ENCODE measurements at regions not wholly inside any gene's neighbourhood (a gene's known extent, or its start where the extent isn't known, plus 50 kb on each side); places are given as distances from the start of the nearest gene placed in this dataset.
"Not testable (repeated sequence)": the region's sequence is repeated elsewhere in the genome, so short reads cannot be mapped to it uniquely, and the experiment has no call there.

- intact Hi-C loops (cut with DNase I) = no loop called here
- DNase-seq (ENCODE audit: extremely low spot score in 2 of 2) = no peak
- no peak overlapping the region for H3K4me3 ChIP-seq
- H3K36me3 ChIP-seq = no peaks in the 10 kb centered on the region
- H3K27ac ChIP-seq = no peak overlapping the region
- TF ChIP-seq POLR2AphosphoS5 (IDR thresholded peaks at IDR 0.05; ENCODE audit: insufficient read depth in 1 of 2, low read depth in 1 of 2) (no peak), POLR2A (IDR thresholded peaks at IDR 0.05) (no peak), CTCF (IDR thresholded peaks at IDR 0.05) (no peak)
- H3K4me1 ChIP-seq = no peaks in the 10 kb centered on the region
- H3K27me3 ChIP-seq = no peaks in the 10 kb centered on the region
- no peaks in the 10 kb centered on the region for H3K9me3 ChIP-seq
Measured at GRCh38 chr10:118810796-118811505, 56.2 kb upstream of the CACUL1 start.

GRCh38 chr10:118811675-118812392 lies 57.1 kb upstream of the CACUL1 start:
- H3K4me3 ChIP-seq = no peak overlapping the region
- DNase-seq (ENCODE audit: extremely low spot score in 2 of 2) = no peak
- no peaks in the 10 kb centered on the region for H3K9me3 ChIP-seq
- no peaks in the 10 kb centered on the region for H3K4me1 ChIP-seq
- TF ChIP-seq POLR2A (IDR thresholded peaks at IDR 0.05) = no peak
- TF ChIP-seq POLR2AphosphoS5 (IDR thresholded peaks at IDR 0.05; ENCODE audit: insufficient read depth in 1 of 2, low read depth in 1 of 2) = no peak
- no peak for TF ChIP-seq CTCF (IDR thresholded peaks at IDR 0.05)
- H3K27me3 ChIP-seq = no peaks in the 10 kb centered on the region
- intact Hi-C loops (cut with DNase I) = no loop called here
- no peaks in the 10 kb centered on the region for H3K36me3 ChIP-seq
- H3K27ac ChIP-seq = no peak overlapping the region

- intact Hi-C loops (cut with DNase I) = no loop called here
- Histone ChIP-seq H3K27ac (no peak overlapping the region), H3K4me1 (no peaks in the 10 kb centered on the region), H3K27me3 (no peaks in the 10 kb centered on the region), H3K4me3 (no peak overlapping the region), H3K36me3 (no peaks in the 10 kb centered on the region), H3K9me3 (no peaks in the 10 kb centered on the region)
- no peak for TF ChIP-seq POLR2AphosphoS5 (IDR thresholded peaks at IDR 0.05; ENCODE audit: insufficient read depth in 1 of 2, low read depth in 1 of 2)
- TF ChIP-seq POLR2A (IDR thresholded peaks at IDR 0.05) = no peak
- no peak for TF ChIP-seq CTCF (IDR thresholded peaks at IDR 0.05)
- DNase-seq (ENCODE audit: extremely low spot score in 2 of 2) = no peak
Measured at GRCh38 chr10:118812393-118812740, 57.6 kb upstream of the CACUL1 start.

- intact Hi-C loops (cut with DNase I); H3K27ac ChIP-seq: not testable (repeated sequence)
Measured at GRCh38 chr10:118813001-118813400, 58.2 kb upstream of the CACUL1 start.

GRCh38 chr10:118816471-118817168 lies 61.9 kb upstream of the CACUL1 start:
- Histone ChIP-seq H3K9me3 (no peaks in the 10 kb centered on the region), H3K27ac (no peak overlapping the region), H3K4me1 (no peaks in the 10 kb centered on the region), H3K36me3 (no peaks in the 10 kb centered on the region), H3K4me3 (no peak overlapping the region), H3K27me3 (no peaks in the 10 kb centered on the region)
- DNase-seq (ENCODE audit: extremely low spot score in 2 of 2) = no peak
- no peak for TF ChIP-seq POLR2AphosphoS5 (IDR thresholded peaks at IDR 0.05; ENCODE audit: insufficient read depth in 1 of 2, low read depth in 1 of 2)
- no peak for TF ChIP-seq POLR2A (IDR thresholded peaks at IDR 0.05)
- TF ChIP-seq CTCF (IDR thresholded peaks at IDR 0.05) = no peak
- intact Hi-C loops (cut with DNase I) = no loop called here

More at GRCh38 chr10:118813001-118813400, 58.2 kb upstream of the CACUL1 start:
- not testable (repeated sequence) for H3K4me3 ChIP-seq; H3K4me1 ChIP-seq; H3K27me3 ChIP-seq; H3K36me3 ChIP-seq; H3K9me3 ChIP-seq; DNase-seq (ENCODE audit: extremely low spot score in 2 of 2)
